Ishikawa (cell line): ENCODE measurements at regions not wholly inside any gene's neighbourhood (a gene's known extent, or its start where the extent isn't known, plus 50 kb on each side); places are given as distances from the start of the nearest gene placed in this dataset.

Source experiments
- CREB1 ChIP-seq: IDR thresholded peaks from 2 replicates; pipeline ENCODE4 v1.6.1; 2012; ENCODE audit warnings: low read depth
- EP300 ChIP-seq: IDR thresholded peaks from 2 replicates; pipeline ENCODE4 v1.6.1; 2012; ENCODE audit warnings: borderline replicate concordance
- FOXM1 ChIP-seq: IDR thresholded peaks from 2 replicates; pipeline ENCODE4 v1.6.1; 2012; ENCODE audit warnings: low read depth, borderline replicate concordance
- RAD21 ChIP-seq: IDR thresholded peaks from 2 replicates; pipeline ENCODE4 v1.6.1; 2012; ENCODE audit warnings: low read depth
- TAF1 ChIP-seq: IDR thresholded peaks from 2 replicates; pipeline ENCODE4 v1.6.1; 2012; ENCODE audit warnings: low read depth, mild to moderate bottlenecking
- TCF12 ChIP-seq: IDR thresholded peaks from 2 replicates; pipeline ENCODE4 v1.6.1; 2012; ENCODE audit warnings: low read depth
- YY1 ChIP-seq: IDR thresholded peaks from 2 replicates; pipeline ENCODE4 v1.6.1; 2012; ENCODE audit warnings: low read depth
- TF ChIP-seq, protein P1 (sequence below): IDR thresholded peaks from 2 replicates; pipeline ENCODE4 v1.6.1; 2012; ENCODE audit warnings: low read depth, mild to moderate bottlenecking

DNA sequence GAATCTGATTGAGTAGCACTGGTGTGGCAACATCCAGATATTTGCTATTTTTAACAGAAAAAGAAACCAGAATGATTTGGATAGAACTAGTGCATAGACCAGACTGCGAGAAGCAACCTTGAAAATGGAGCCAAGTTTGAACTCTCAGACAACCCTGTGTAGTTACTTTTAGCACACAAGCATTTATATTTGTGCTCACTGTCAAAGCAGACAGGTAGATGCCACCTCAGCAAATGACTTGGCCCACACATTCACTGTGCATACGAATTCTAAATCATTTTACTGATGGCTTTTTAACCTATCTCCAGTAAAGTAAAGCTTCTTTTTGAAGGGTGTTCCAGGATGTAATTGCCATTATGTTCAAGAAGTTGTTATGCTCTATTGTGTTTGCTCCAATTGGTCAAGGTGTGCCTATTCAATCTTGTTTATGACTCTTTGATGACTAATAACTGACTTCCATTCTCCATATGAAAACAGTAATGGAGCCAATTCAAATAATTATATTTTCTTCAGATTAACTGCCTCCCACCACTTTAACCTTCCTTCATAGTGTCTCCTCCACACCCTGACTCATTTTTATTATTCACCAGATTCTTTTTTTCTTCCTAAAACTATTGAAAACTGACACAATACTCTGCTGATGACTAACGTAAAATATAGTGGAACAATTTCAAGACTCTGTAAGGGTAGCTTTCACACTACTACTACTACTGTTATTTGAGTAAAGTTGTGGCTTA, 138.5 kb downstream of the CCER1 start:
- no peak for TF ChIP-seq YY1
- TF ChIP-seq RAD21, result no peak
- TF ChIP-seq CREB1, result no peak
- TF ChIP-seq TAF1, result no peak
- no peak for TF ChIP-seq TCF12
- no peak for TF ChIP-seq EP300
- no peak for TF ChIP-seq FOXM1
- TF ChIP-seq, protein P1, sequence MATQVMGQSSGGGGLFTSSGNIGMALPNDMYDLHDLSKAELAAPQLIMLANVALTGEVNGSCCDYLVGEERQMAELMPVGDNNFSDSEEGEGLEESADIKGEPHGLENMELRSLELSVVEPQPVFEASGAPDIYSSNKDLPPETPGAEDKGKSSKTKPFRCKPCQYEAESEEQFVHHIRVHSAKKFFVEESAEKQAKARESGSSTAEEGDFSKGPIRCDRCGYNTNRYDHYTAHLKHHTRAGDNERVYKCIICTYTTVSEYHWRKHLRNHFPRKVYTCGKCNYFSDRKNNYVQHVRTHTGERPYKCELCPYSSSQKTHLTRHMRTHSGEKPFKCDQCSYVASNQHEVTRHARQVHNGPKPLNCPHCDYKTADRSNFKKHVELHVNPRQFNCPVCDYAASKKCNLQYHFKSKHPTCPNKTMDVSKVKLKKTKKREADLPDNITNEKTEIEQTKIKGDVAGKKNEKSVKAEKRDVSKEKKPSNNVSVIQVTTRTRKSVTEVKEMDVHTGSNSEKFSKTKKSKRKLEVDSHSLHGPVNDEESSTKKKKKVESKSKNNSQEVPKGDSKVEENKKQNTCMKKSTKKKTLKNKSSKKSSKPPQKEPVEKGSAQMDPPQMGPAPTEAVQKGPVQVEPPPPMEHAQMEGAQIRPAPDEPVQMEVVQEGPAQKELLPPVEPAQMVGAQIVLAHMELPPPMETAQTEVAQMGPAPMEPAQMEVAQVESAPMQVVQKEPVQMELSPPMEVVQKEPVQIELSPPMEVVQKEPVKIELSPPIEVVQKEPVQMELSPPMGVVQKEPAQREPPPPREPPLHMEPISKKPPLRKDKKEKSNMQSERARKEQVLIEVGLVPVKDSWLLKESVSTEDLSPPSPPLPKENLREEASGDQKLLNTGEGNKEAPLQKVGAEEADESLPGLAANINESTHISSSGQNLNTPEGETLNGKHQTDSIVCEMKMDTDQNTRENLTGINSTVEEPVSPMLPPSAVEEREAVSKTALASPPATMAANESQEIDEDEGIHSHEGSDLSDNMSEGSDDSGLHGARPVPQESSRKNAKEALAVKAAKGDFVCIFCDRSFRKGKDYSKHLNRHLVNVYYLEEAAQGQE, result no peak
